ENCODE measurements at regions not wholly inside any gene's neighbourhood (a gene's known extent, or its start where the extent isn't known, plus 50 kb on each side); places are given as distances from the start of the nearest gene placed in this dataset.
"Not testable (repeated sequence)": the region's sequence is repeated elsewhere in the genome, so short reads cannot be mapped to it uniquely, and the experiment has no call there.

- DNase-seq (ENCODE audit: low read depth in 2 of 2): not testable (repeated sequence)
Measured at GRCh38 chr21:28008245-28008644, 984.4 kb downstream of the LTN1 start.

- DNase-seq (ENCODE audit: low read depth in 2 of 2): not testable (repeated sequence)
Measured at GRCh38 chr21:28003627-28004026, 989.0 kb downstream of the LTN1 start.

GRCh38 chr21:27996906-27997305 is 995.8 kb downstream of the LTN1 start:
- not testable (repeated sequence) for DNase-seq (ENCODE audit: low read depth in 2 of 2)

GRCh38 chr21:27984663-27985325 is 1007.9 kb downstream of the LTN1 start:
- not testable (repeated sequence) for DNase-seq (ENCODE audit: low read depth in 2 of 2)

- DNase-seq (ENCODE audit: low read depth in 2 of 2): not testable (repeated sequence)
Measured at GRCh38 chr21:27979446-27979845, 1012.6 kb upstream of the ADAMTS5 start.

- no peak for DNase-seq (ENCODE audit: low read depth in 2 of 2)
Measured at GRCh38 chr21:27975514-27975913, 1008.6 kb upstream of the ADAMTS5 start.

GRCh38 chr21:27974152-27974551 is 1007.3 kb upstream of the ADAMTS5 start:
- not testable (repeated sequence) for DNase-seq (ENCODE audit: low read depth in 2 of 2)

GRCh38 chr21:27968240-27968639 is 1001.4 kb upstream of the ADAMTS5 start:
- not testable (repeated sequence) for DNase-seq (ENCODE audit: low read depth in 2 of 2)

GRCh38 chr21:27954543-27955165 is 987.8 kb upstream of the ADAMTS5 start:
- DNase-seq (ENCODE audit: low read depth in 2 of 2): no peak

- DNase-seq (ENCODE audit: low read depth in 2 of 2): no peak
Measured at GRCh38 chr21:27953340-27954045, 986.6 kb upstream of the ADAMTS5 start.

GRCh38 chr21:27949093-27949492 is 982.2 kb upstream of the ADAMTS5 start:
- DNase-seq (ENCODE audit: low read depth in 2 of 2): not testable (repeated sequence)

GRCh38 chr21:27930108-27930767 is 963.4 kb upstream of the ADAMTS5 start:
- DNase-seq (ENCODE audit: low read depth in 2 of 2): not testable (repeated sequence)

GRCh38 chr21:27929179-27929578 is 962.3 kb upstream of the ADAMTS5 start:
- not testable (repeated sequence) for DNase-seq (ENCODE audit: low read depth in 2 of 2)

- DNase-seq (ENCODE audit: low read depth in 2 of 2): not testable (repeated sequence)
Measured at GRCh38 chr21:27928534-27929115, 961.7 kb upstream of the ADAMTS5 start.

GRCh38 chr21:27921421-27921820 is 954.5 kb upstream of the ADAMTS5 start:
- not testable (repeated sequence) for DNase-seq (ENCODE audit: low read depth in 2 of 2)

GRCh38 chr21:27917966-27918365 is 951.1 kb upstream of the ADAMTS5 start:
- DNase-seq (ENCODE audit: low read depth in 2 of 2): not testable (repeated sequence)

- DNase-seq (ENCODE audit: low read depth in 2 of 2): not testable (repeated sequence)
Measured at GRCh38 chr21:27916326-27916725, 949.4 kb upstream of the ADAMTS5 start.

- not testable (repeated sequence) for DNase-seq (ENCODE audit: low read depth in 2 of 2)
Measured at GRCh38 chr21:27912133-27912532, 945.2 kb upstream of the ADAMTS5 start.

GRCh38 chr21:27909487-27909886 is 942.6 kb upstream of the ADAMTS5 start:
- not testable (repeated sequence) for DNase-seq (ENCODE audit: low read depth in 2 of 2)

GRCh38 chr21:27908816-27909215 is 941.9 kb upstream of the ADAMTS5 start:
- DNase-seq (ENCODE audit: low read depth in 2 of 2): not testable (repeated sequence)

- not testable (repeated sequence) for DNase-seq (ENCODE audit: low read depth in 2 of 2)
Measured at GRCh38 chr21:27902904-27903303, 936.0 kb upstream of the ADAMTS5 start.

GRCh38 chr21:27893619-27894018 is 926.7 kb upstream of the ADAMTS5 start:
- not testable (repeated sequence) for DNase-seq (ENCODE audit: low read depth in 2 of 2)

All from stimulated activated CD8-positive, alpha-beta memory T cell treated with anti-CD3 and anti-CD28 coated beads, Interleukin-15, amount 100 ng/mL, for 48 hours (primary cell).